ENCODE measurements at regions not wholly inside any gene's neighbourhood (a gene's known extent, or its start where the extent isn't known, plus 50 kb on each side); places are given as distances from the start of the nearest gene placed in this dataset.
"Not testable (repeated sequence)": the region's sequence is repeated elsewhere in the genome, so short reads cannot be mapped to it uniquely, and the experiment has no call there.

DNA sequence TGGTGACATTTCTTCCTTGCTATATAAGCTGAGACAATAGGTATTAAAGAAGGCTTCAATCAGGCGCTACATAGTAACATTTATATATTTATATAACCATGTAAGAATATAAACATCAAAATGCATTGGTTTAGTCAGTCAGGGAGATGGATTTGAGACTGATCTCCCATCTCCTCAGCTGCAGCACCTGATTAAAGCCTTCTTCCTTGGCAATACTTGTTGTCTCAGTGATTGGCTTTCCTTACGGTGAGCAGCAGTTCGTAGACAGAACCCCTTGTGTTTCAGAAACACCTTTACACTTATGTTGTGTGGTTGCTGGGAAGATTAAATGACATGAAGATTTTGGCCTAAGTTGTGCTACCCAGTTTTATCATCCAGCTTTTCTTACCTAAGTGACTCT lies 323.3 kb upstream of the DUSP10 start:
- no peak for DNase-seq (ENCODE audit: low spot score)

GRCh38 chr1:222064388-222065211 lies 322.7 kb upstream of the DUSP10 start:
- DNase-seq (ENCODE audit: low spot score), result peak; percentile 93

GRCh38 chr1:222062640-222063039 lies 320.8 kb upstream of the DUSP10 start:
- no peak for DNase-seq (ENCODE audit: low spot score)

- DNase-seq (ENCODE audit: low spot score), result no peak
These were observed 319.9 kb upstream of the DUSP10 start for GRCh38 chr1:222061711-222062359.

- no peak for DNase-seq (ENCODE audit: low spot score)
These were observed 318.5 kb upstream of the DUSP10 start for GRCh38 chr1:222060210-222060916.

GRCh38 chr1:222058249-222058648 lies 316.4 kb upstream of the DUSP10 start:
- DNase-seq (ENCODE audit: low spot score), result no peak

DNA sequence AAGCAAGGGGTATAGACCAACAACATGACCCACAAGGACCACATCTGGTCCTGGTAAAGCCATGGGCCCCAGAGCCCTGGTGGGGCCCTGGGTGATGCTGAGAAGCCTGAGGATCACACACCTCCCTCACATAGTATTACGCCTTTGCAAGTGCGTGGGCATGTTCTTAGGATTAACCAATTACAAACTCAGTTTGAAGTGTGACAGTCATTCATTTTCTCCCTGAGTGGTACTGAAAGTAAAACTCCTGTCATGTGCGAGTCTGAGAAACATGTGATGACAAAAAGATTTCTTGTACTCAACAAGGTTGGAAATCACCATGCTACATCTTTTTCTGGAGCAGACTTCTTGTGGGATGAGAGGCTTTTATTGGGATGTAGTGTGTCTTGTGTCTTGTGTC lies 315.3 kb upstream of the DUSP10 start:
- no peak for DNase-seq (ENCODE audit: low spot score)

- DNase-seq (ENCODE audit: low spot score), result no peak
These were observed 312.5 kb upstream of the DUSP10 start for GRCh38 chr1:222054416-222054815.

- DNase-seq (ENCODE audit: low spot score), result no peak
These were observed 312.0 kb upstream of the DUSP10 start for GRCh38 chr1:222053790-222054294.

DNA sequence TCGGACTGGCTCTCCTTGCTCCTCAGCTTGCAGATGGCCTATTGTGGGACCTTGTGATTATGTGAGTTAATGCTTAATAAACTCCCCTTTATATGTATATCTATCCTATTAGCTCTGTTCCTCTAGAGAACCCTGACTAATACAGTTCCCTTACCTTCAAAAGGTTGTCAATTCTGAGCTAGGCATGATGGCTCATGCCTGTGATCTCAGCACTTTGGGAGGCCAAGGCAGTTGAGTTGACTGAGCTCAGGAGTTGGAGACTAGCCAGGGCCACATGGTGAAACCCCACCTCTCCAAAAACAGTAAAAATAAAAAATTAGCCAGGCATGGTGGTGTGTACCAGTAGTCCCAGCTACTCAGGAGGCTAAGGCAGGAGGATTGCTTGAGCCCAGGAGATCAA lies 309.4 kb upstream of the DUSP10 start:
- DNase-seq (ENCODE audit: low spot score), result peak; percentile 80

DNA sequence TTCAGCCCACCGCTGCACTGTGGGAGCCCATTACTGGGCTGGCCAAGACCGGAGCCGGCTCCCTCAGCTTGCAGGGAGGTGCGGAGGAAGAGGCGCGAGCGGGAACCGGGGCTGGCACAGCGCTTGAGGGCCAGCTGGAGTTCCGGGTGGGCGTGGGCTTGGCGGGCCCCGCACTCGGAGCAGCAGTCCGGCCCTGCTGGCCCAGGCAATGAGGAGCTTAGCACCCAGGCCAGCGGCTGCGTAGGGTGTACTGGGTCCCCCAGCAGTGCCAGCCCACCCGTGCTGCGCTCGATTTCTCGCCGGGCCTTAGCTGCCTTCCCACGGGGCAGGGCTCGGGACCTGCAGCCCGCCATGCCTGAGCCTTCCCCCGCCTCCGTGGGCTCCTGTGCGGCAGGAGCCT lies 307.8 kb upstream of the DUSP10 start:
- not testable (repeated sequence) for DNase-seq (ENCODE audit: low spot score)

- peak; percentile 63 for DNase-seq (ENCODE audit: low spot score)
These were observed 307.3 kb upstream of the DUSP10 start for GRCh38 chr1:222049176-222049575.

DNA sequence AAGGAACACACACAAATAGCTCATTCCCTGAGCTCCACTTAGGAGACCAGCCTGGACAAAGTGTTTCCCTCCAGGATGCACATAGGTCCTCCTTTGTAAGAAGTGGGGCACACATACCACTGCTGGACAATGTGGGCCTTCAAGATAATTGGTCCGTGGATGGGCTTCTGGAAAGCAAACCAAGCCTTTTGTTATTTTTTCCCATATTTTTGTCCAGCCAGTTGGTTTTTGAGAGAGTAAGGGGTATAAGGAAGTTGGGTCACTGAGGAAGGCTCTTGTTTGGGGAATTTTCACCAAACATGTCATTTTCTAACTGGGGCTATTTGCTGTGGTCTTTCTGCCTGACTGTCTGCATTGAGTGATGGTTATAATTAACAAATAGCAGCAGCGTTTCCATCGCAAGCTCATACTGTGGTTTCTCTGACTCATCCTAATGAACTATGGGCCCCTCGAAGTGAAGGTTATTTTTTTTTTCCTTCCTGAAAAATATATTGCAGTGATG lies 306.3 kb upstream of the DUSP10 start:
- DNase-seq (ENCODE audit: low spot score), result peak; percentile 81

GRCh38 chr1:222047366-222047765 lies 305.5 kb upstream of the DUSP10 start:
- no peak for DNase-seq (ENCODE audit: low spot score)

DNA sequence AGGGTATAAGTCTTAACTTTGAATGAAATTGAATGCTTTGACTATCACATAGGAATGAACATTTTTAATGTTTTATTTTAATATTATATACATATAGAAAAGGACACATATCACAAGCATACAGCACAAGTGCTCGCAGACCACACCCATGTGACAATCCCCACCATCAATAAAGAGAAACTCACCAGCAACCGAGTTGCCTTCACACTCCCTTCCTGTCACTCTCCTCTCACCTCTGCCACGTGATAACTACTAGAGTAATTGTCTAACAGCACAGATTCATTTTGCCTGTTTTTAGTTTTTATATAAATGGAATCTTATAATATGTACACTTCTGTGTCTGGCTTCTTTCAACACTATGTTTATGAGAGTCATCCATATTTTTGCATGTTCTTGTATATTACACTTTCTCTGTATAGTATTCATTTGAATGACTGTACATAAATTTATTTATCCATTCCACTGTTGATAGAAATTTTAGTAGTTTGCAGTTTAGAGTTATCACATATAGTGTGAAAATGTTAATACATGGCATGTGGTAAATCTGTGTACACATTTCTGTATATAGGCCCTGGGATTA lies 304.9 kb upstream of the DUSP10 start:
- DNase-seq (ENCODE audit: low spot score), result no peak

GRCh38 chr1:222045786-222046185 lies 303.9 kb upstream of the DUSP10 start:
- peak; percentile 27 for DNase-seq (ENCODE audit: low spot score)

- DNase-seq (ENCODE audit: low spot score), result no peak
These were observed 303.3 kb upstream of the DUSP10 start for GRCh38 chr1:222045236-222045635.

GRCh38 chr1:222043444-222044292 lies 301.8 kb upstream of the DUSP10 start:
- peak; percentile 17 for DNase-seq (ENCODE audit: low spot score)

DNA sequence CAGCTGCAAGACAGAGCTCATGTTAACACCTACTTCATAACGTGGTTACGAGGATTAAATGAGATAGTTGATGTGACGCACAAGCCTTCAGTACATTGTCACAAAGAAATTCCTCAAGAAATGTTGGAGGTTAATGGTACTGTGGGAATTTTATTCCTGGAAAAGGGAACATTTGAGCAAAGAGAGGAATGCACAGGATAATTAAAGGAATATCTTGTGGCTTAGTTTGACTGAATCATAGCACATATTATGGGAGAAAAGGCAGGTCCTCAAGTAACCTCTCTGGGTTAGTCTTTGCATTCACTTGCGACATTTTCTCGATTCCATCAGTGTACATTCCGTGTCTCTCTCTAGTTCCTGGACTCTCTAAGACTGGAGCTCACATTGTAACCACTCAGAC lies 300.2 kb upstream of the DUSP10 start:
- DNase-seq (ENCODE audit: low spot score), result no peak

DNA sequence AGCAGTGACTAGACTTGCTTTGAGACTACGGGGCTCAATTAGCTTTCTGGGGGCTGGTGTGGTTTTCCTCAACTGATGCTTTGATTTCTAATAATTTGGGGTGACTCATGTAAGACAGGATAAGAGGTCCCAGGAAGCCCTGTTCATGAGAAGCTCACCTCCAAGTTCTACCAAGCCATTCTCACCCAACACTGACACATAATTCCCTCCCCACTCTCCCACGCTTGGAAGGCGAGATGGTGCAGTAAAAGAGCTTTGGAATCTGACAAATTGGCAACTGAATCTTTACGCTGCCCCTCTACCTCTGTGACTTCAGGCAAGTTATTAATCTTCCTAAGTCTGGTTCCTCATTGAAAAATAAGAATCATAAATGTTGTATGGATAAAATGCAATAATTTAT lies 299.1 kb upstream of the DUSP10 start:
- DNase-seq (ENCODE audit: low spot score), result no peak

- no peak for DNase-seq (ENCODE audit: low spot score)
These were observed 298.4 kb upstream of the DUSP10 start for GRCh38 chr1:222040121-222040805.

All from kidney tubule cell (primary cell).